GM18858 (cell line): ENCODE measurements at regions not wholly inside any gene's neighbourhood (a gene's known extent, or its start where the extent isn't known, plus 50 kb on each side); places are given as distances from the start of the nearest gene placed in this dataset.

Experiments used
- ATAC-seq: cut with Tn5 transposase; IDR thresholded peaks from one replicate; pipeline ENCODE4 v1.9.1; 2021; ENCODE audit not compliant: unreplicated experiment

- ATAC-seq, result no peak
Observed at GRCh38 chr22:22043296-22044078, 60.9 kb upstream of the TOP3B start.

GRCh38 chr22:22042599-22043295 lies 60.2 kb upstream of the TOP3B start:
- ATAC-seq, result no peak

GRCh38 chr22:22042009-22042408 lies 59.4 kb upstream of the TOP3B start:
- ATAC-seq, result no peak

- ATAC-seq, result no peak
Observed at GRCh38 chr22:22040908-22041307, 58.3 kb upstream of the TOP3B start.

- no peak for ATAC-seq
Observed at GRCh38 chr22:22040472-22040871, 57.9 kb upstream of the TOP3B start.

GRCh38 chr22:22039286-22040074 lies 56.9 kb upstream of the TOP3B start:
- no peak for ATAC-seq

- no peak for ATAC-seq
Observed at GRCh38 chr22:22038178-22038880, 55.7 kb upstream of the TOP3B start.

GRCh38 chr22:22037740-22038139 lies 55.2 kb upstream of the TOP3B start:
- no peak for ATAC-seq

- no peak for ATAC-seq
Observed at GRCh38 chr22:22037229-22037628, 54.6 kb upstream of the TOP3B start.

GRCh38 chr22:22036588-22036987 lies 54.0 kb upstream of the TOP3B start:
- no peak for ATAC-seq

GRCh38 chr22:22035771-22036314 lies 53.3 kb upstream of the TOP3B start:
- no peak for ATAC-seq

GRCh38 chr22:22035203-22035602 lies 52.6 kb upstream of the TOP3B start:
- no peak for ATAC-seq

GRCh38 chr22:22034469-22035132 lies 52.0 kb upstream of the TOP3B start:
- ATAC-seq, result no peak

- ATAC-seq, result no peak
Observed at GRCh38 chr22:22033803-22034468, 51.3 kb upstream of the TOP3B start.

GRCh38 chr22:22032906-22033802 lies 50.6 kb upstream of the TOP3B start:
- ATAC-seq, result no peak

GRCh38 chr22:22032099-22032905 lies 49.7 kb upstream of the TOP3B start:
- ATAC-seq, result no peak
